Panc1 (cell line): ENCODE measurements at regions not wholly inside any gene's neighbourhood (a gene's known extent, or its start where the extent isn't known, plus 50 kb on each side); places are given as distances from the start of the nearest gene placed in this dataset.

ENCODE experiments used
- CTCF ChIP-seq: fragments of 450-650 bp; IDR thresholded peaks from 2 replicates; pipeline ENCODE4 v1.5.1; 2017; ENCODE audit warnings: mild to moderate bottlenecking
- POLR2AphosphoS5 ChIP-seq: IDR thresholded peaks from 2 replicates; pipeline ENCODE4 v1.6.1; 2012; ENCODE audit warnings: mild to moderate bottlenecking, low read depth, low read length, moderate library complexity

- TF ChIP-seq POLR2AphosphoS5 (no peak), CTCF (no peak)
These were observed 328.6 kb upstream of the RGMA start for GRCh38 chr15:93417631-93418030.
